ENCODE measurements at regions not wholly inside any gene's neighbourhood (a gene's known extent, or its start where the extent isn't known, plus 50 kb on each side); places are given as distances from the start of the nearest gene placed in this dataset.

DNA sequence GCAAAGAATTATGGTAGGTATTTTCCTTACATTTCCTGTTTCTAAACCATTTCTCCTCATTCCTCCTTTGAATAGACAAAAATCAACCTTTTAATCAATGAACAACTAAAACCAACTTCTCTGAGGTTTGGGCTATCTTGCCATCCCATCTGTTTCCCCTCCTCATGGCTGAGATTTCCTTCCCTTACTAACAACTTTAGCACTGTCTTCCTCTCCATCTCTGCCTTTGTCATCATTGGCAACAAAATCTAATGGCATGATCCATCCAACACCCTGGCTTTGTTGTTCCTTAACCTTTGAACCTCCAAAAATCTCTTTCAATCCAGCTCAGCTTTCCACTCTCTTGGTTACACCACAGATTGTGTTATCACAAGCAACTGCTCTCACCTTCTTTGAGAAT, 95.3 kb upstream of the FAM136A start:
- in situ Hi-C loops (cut with MboI; ENCODE audit: low sequenced_read_pairs in 4 of 4) (no loop called here), intact Hi-C loops (cut with DNase I; ENCODE audit: low total_unique reads) (no loop called here)
- TF ChIP-seq, protein P1, sequence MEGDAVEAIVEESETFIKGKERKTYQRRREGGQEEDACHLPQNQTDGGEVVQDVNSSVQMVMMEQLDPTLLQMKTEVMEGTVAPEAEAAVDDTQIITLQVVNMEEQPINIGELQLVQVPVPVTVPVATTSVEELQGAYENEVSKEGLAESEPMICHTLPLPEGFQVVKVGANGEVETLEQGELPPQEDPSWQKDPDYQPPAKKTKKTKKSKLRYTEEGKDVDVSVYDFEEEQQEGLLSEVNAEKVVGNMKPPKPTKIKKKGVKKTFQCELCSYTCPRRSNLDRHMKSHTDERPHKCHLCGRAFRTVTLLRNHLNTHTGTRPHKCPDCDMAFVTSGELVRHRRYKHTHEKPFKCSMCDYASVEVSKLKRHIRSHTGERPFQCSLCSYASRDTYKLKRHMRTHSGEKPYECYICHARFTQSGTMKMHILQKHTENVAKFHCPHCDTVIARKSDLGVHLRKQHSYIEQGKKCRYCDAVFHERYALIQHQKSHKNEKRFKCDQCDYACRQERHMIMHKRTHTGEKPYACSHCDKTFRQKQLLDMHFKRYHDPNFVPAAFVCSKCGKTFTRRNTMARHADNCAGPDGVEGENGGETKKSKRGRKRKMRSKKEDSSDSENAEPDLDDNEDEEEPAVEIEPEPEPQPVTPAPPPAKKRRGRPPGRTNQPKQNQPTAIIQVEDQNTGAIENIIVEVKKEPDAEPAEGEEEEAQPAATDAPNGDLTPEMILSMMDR (IDR thresholded peaks at IDR 0.05 in 4 of 5, conservative IDR thresholded peaks at IDR 0.05 in 1 of 5) = no peak
- no peak for TF ChIP-seq POLR2A (IDR thresholded peaks at IDR 0.05)
- H3K36me3 ChIP-seq = no peaks in the 10 kb centered on the region
- DNase-seq (no peak), ATAC-seq (no peak)
- H3K4me3 ChIP-seq = no peak overlapping the region
- no peak overlapping the region for H3K27ac ChIP-seq
- no peaks in the 10 kb centered on the region for H3K4me1 ChIP-seq
- H3K9me3 ChIP-seq = no peaks in the 10 kb centered on the region
- no peaks in the 10 kb centered on the region for H3K27me3 ChIP-seq

DNA sequence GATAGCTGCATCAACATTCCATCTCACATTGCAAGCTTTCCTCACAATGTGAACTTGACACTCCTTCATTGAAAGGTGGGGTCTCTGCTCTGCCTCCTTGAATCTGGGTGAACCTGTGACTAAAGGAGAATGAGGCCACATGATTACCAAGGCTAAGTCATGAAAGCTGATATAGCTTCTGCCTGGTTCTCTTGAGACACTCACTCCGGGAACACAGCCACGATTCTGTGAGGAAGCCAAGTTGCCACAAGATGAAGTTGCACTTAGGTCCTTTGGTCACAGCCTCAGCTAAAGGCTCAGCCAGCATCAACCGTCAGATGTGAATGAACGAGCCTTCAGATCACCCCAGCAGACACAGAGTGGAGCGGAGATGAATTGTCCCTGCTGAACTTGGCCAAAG, 94.7 kb upstream of the FAM136A start:
- Histone ChIP-seq H3K9me3 (no peaks in the 10 kb centered on the region), H3K27ac (no peak overlapping the region), H3K27me3 (no peaks in the 10 kb centered on the region), H3K4me1 (no peaks in the 10 kb centered on the region), H3K36me3 (no peaks in the 10 kb centered on the region), H3K4me3 (no peak overlapping the region)
- intact Hi-C loops (cut with DNase I; ENCODE audit: low total_unique reads) (no loop called here), in situ Hi-C loops (cut with MboI; ENCODE audit: low sequenced_read_pairs in 4 of 4) (no loop called here)
- DNase-seq (peak; percentile 6 to 41), ATAC-seq (peak; percentile 83 to 87)
- no peak for TF ChIP-seq POLR2A (IDR thresholded peaks at IDR 0.05)
- TF ChIP-seq, protein P1 (IDR thresholded peaks at IDR 0.05 in 4 of 5, conservative IDR thresholded peaks at IDR 0.05 in 1 of 5) = no peak

DNA sequence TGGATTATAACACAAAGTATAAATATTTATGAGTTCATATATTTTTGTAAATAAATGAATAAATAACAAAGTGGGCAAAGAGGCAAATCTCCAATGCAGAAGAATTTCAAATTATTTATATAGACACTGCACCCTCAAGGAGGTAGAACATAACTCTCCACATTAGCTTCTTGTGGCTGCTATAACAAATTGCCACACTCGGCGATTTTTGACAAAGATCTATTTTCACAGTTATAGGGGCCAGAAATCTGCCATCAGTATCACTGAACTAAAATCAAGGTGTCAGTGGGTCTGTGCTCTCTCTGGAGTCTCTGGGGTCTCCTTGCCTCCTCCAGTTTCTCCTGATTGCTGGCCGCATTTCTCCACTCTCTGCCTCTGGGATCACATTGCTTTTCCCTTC, 92.0 kb upstream of the FAM136A start:
- H3K4me1 ChIP-seq = no peaks in the 10 kb centered on the region
- no peaks in the 10 kb centered on the region for H3K36me3 ChIP-seq
- H3K27me3 ChIP-seq = no peaks in the 10 kb centered on the region
- no peaks in the 10 kb centered on the region for H3K9me3 ChIP-seq
- no peak for ATAC-seq
- DNase-seq = no peak
- in situ Hi-C loops (cut with MboI; ENCODE audit: low sequenced_read_pairs in 4 of 4) = no loop called here
- H3K4me3 ChIP-seq = no peak overlapping the region
- TF ChIP-seq, protein P1 (IDR thresholded peaks at IDR 0.05 in 4 of 5, conservative IDR thresholded peaks at IDR 0.05 in 1 of 5) = no peak
- no peak for TF ChIP-seq POLR2A (IDR thresholded peaks at IDR 0.05)
- H3K27ac ChIP-seq = no peak overlapping the region
- intact Hi-C loops (cut with DNase I; ENCODE audit: low total_unique reads) = no loop called here

DNA sequence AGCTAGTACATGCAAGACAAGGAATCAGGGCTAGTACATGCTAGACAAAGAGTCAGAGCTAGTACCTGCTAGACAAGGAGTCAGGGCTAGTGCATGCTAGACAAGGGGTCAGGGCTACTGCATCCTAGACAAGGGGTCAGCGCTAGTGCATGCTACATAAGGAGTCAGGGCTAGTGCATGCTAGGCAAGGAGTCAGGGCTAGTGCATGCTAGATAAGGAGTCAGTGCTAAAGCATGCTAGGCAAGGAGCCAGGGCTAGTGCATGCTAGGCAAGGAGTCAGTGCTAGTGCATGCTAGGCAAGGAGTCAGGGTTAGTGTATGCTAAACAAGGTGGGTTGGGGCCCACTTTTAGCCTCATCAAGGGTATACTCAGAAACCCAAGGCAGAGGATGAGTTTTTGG, 90.1 kb upstream of the FAM136A start:
- H3K9me3 ChIP-seq = no peaks in the 10 kb centered on the region
- no peak overlapping the region for H3K4me3 ChIP-seq
- no peaks in the 10 kb centered on the region for H3K4me1 ChIP-seq
- H3K36me3 ChIP-seq = no peaks in the 10 kb centered on the region
- no peak for TF ChIP-seq POLR2A (IDR thresholded peaks at IDR 0.05)
- TF ChIP-seq, protein P1 (IDR thresholded peaks at IDR 0.05 in 4 of 5, conservative IDR thresholded peaks at IDR 0.05 in 1 of 5) = no peak
- ATAC-seq = no peak
- in situ Hi-C loops (cut with MboI; ENCODE audit: low sequenced_read_pairs in 4 of 4) (no loop called here), intact Hi-C loops (cut with DNase I; ENCODE audit: low total_unique reads) (no loop called here)
- no peak for DNase-seq
- no peaks in the 10 kb centered on the region for H3K27me3 ChIP-seq
- no peak overlapping the region for H3K27ac ChIP-seq

DNA sequence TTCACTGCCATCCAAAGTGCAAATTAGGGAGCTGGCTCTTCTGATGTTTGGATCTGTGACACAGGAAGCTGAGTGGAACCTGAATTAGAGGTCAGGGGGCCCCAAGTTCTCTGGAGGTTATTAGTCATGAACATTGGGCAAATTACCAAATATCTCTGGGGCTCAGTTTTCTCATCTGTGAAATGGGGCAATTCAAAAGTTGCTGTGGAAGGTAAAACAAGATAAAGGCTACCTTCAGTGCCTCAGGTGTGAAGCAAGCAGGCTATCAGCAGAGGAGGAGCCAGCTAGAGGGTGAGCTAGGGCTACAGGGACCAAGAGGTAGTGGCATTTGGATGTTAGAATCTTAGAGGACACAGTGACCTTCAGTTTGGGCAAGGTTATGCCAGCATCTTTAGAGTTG, 89.4 kb upstream of the FAM136A start:
- no peak overlapping the region for H3K27ac ChIP-seq
- intact Hi-C loops (cut with DNase I; ENCODE audit: low total_unique reads) = no loop called here
- H3K36me3 ChIP-seq = no peaks in the 10 kb centered on the region

More for the DNA sequence above, 89.4 kb upstream of the FAM136A start:
- in situ Hi-C loops (cut with MboI; ENCODE audit: low sequenced_read_pairs in 4 of 4) = no loop called here
- Histone ChIP-seq H3K4me1 (no peaks in the 10 kb centered on the region), H3K9me3 (no peaks in the 10 kb centered on the region), H3K4me3 (no peak overlapping the region), H3K27me3 (no peaks in the 10 kb centered on the region)
- DNase-seq (no peak), ATAC-seq (no peak)
- TF ChIP-seq POLR2A (IDR thresholded peaks at IDR 0.05) = no peak
- TF ChIP-seq, protein P1 (IDR thresholded peaks at IDR 0.05 in 4 of 5, conservative IDR thresholded peaks at IDR 0.05 in 1 of 5) = no peak

Data from gastrocnemius medialis (tissue), 4 donors.